GM18507 (cell line): ENCODE measurements at regions not wholly inside any gene's neighbourhood (a gene's known extent, or its start where the extent isn't known, plus 50 kb on each side); places are given as distances from the start of the nearest gene placed in this dataset.
"Not testable (repeated sequence)": the region's sequence is repeated elsewhere in the genome, so short reads cannot be mapped to it uniquely, and the experiment has no call there.

Experiments used
- DNase-seq: peaks from one replicate; pipeline ENCODE4 v3.0.0; 2011; ENCODE audit warnings: low read depth; ENCODE audit not compliant: insufficient read length; ENCODE audit errors: extremely low spot score
- FAIRE-seq: peaks from 2 replicates; lab custom pipeline; 2011; peaks lifted over from hg19 to GRCh38; lab: Jason Lieb, UNC

DNA sequence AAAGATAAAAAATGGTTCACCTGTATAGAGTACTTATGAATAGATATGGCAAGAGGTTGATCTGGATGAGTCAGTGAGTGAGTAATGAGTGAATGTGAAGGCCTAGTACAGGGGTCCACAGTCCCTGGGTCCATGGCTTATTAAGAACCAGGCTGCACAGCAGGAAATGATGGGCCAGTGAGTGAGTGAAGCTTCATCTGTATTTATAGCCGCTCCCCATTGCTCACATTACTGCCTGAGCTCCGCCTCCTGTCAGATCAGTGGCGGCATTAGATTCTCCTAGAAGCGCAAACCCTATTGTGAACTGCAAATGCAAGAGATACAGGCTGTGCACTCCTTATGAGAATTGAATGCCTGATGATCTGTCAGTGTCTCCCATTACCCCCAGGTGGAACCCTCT is 307.7 kb upstream of the ZNF608 start:
- FAIRE-seq (no peak), DNase-seq (no peak)

DNA sequence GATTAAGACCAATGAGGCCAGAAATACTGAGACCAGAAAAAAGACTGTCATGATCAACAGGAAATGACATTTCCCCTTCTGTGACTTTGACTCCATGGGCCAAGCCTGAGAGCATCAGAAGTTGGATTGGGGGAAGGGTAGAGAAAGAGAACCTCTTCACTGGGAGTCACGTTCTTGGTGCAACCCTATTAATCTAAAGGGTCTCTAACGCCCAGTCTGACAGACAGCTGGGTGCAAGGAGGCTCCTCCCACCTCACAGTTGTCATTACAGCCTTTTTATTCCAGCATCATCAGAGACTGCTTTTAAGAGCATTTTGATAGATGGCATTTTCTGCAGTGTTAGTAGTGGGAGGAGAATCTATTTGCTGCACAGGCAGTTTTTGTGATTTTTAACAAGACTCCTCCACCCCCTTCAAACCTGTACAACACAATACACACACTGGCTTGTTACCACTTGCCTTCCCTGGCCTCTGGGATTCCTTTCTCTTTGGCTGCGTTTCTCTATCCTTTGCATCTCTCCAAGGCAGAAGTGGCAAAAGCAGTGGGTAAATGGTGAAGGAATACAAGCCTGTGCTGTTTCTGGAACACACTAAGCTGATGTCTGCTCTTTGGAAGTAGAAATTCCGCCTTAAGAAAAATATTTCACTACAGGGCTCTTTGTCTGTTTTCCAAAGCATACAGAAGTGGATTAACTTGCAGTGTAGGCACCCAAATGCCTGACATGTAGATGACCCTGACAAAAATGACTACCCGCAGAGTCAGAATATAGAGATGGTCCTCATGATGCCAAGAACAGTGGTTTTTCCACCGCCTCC is 310.4 kb upstream of the ZNF608 start:
- FAIRE-seq (no peak), DNase-seq (no peak)

DNA sequence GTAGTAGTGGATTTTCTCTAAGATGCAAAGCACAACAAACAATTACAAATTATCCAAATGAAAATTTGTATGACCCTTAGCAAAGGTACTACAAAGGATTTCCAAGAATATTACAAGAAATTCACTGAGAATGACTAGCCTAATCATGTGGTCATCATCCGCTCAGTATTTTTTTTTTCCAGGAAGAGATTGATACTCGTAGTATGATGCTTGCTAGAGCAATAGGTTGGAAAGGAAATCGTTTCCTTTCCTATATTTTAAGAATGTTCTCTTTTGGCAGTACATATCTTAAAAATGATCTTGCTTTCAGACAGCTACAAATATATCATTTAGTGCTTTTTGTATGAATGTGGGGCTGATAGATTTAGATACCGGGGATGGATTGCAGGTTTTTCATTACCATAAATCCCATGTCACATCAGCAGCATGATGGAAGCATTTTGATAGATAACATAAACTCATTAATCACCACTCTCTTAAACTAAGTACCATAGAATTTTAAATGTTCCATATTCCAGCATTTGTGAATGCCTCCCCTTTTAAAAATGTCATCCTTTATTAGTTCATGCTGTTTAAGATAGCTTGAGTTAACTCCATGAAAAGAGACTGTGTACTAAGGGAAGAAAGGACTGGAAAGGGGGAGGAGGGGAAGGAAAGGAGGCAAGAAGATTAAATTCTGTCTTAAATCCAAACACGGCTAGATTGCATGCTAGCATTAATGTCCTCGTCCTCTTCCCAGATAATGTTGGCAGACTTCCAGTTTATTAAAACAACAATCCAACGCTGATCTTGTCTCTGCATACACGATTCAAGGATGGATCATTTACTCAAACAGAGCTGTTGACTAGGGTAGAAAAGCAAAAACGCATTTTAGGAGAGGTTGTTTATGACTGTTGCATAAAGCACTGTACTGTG is 311.7 kb upstream of the ZNF608 start:
- DNase-seq (no peak), FAIRE-seq (no peak)

DNA sequence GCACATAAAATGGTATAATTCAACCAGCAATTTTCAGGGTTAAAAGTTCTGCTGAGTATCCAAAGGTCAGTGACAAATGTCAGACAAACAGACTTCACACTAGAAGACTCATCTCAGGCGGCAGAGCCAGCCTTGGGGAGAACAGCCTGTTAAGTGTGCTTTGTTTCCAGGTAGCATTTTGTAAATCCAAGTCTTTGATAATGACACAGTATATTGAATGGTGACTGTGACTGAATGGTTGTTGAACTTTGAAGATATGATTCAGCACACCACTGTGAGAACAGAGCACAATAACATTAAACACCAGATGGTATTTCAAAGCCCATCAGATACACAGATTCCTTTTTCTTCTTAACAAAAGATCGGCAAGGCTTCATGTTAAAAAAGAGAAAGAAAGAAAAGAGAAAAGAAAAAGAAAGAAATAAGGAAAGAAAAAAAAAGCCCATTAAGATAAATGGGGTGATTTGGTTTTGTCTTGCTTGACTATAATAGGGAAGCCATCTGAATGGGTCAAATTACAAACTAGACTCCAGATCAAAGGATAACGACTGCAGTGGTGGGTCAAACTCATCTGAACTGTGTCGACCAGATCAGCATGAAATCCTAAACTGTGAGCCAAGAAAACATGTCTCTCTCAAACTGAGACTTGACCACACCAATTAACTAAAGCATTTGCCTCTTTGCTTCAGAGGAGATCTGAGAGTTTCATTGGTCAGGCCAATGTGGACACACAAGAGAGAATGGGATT is 313.0 kb upstream of the ZNF608 start:
- DNase-seq (no peak), FAIRE-seq (no peak)

DNA sequence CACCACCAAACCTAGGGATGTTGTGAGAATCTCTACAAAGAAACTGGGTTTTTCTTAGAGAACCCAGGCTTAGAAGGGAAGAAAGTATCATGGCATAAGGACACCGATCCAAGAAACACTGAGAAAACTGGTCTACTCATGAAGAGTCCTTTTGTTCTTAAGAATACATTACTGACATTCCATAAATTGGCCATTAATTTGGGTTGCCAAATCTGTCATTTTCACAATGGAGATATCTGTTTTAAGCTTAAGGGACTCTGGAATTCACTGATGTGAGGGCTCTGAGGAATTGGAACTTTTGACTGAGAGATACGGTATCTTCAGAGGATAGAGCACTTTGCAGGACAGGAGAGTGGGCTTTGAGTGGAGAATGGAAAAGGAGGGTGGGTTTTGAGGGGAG is 315.3 kb upstream of the ZNF608 start:
- FAIRE-seq (no peak), DNase-seq (no peak)

DNA sequence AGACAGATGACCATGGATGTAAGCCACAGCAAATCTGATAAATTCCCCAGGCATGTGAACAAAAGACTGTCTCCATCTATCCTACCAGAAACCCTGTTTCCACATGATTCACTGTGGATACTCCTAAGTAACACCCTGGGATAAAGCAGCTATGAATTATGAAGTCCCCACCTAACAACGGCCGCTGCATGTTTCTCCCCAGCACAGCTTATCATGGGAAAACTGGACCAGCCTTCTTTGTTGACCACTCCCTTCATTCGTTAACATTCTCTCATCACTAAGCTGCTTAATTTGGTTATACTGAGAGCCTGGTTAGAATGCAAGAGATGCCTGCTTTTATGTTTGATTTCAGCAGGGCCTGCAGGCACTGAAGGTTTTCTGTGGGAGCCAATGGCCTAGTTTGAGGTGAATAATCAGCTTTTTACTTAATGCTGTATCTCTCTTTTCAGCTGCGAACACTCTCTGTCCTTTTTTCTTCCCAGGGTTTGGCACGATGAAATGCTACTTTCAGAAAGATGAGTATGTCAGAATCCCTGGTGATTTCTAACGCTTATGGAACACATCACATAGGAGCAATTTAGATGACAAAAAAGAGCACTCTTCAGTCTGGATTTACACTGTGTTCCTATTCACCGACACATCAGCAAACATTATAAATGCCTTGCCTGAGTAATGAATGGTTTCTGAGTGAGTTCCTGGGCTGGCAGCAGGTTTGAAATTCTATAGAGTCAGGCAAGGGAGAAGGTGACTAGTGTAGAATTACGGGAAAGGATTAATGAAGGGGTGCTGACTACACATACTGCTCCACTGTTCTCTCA is 318.4 kb upstream of the ZNF608 start:
- no peak for FAIRE-seq
- DNase-seq = no peak

DNA sequence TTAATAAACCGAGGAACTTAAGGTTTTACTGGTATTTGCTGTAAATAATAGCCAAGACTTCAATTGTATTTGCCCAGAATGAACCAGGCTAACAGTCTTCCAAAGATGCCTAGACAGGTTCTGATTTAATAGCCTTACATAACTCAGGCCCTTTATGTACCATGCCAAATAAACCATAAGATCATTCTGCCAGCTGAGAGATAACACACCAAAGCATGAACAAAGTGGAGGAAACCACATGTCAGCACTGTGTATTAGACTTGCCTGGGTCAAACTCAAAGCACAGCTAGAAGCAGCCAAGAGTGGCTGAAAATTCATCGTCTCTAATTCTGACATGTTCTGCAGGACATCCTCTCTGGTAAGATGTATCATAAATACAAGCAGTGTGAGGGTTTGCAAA is 319.3 kb upstream of the ZNF608 start:
- FAIRE-seq (no peak), DNase-seq (no peak)

DNA sequence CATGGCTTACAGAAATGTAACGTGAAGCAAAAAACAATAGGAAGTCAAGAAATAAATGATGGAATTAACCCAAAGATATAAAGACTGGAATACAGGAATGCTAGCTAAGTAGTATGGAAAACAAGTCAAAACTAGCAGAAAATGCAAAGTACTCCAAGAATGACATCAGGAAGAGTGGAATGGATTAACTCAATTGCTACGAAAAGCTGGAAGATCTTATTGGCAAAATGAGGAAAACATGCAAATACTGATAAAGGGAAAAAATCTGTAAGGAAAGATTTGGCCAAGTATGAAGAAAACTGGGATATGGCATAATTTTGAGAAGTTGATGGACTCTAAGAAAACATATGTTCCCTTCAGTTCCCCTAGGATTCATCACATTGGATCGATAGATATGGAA is 324.5 kb upstream of the ZNF608 start:
- no peak for DNase-seq
- no peak for FAIRE-seq

DNA sequence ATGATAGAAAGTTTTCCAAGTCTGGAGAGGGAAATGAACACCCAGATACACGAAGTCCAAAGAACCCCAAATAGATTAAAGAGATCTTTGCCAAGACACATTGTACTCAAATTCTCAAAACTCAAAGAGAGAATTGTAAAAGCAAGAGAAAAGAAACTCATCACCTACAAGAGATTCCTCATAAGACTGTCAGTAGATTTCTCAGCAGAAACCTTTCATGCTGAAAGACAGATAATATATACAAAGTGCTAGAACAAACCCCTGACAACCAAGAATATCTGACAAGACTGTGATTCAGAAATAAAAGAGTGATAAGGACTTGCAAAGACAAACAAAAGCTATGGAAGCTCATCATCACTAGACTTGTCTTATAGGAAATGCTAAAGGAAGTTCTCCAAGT is 326.7 kb upstream of the ZNF608 start:
- no peak for DNase-seq
- FAIRE-seq = no peak

DNA sequence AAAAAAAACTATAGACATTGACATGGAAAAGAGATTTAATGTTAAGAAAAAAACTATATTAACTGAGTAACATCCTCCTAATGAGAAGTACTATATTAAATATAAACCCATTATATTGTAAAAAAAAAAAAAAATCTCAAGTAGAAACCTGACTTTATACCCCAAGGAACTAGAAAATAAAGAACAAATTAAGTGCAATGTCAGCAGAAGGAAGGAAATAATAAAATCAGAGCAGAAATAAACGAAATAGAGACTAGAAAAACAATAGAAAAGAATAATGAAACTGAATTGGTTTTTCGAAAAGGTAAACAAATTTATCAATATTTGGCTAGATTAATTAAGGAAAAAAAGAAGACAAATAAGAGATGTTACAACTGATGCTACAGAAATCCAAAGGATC is 329.1 kb upstream of the ZNF608 start:
- no peak for DNase-seq
- FAIRE-seq = no peak

DNA sequence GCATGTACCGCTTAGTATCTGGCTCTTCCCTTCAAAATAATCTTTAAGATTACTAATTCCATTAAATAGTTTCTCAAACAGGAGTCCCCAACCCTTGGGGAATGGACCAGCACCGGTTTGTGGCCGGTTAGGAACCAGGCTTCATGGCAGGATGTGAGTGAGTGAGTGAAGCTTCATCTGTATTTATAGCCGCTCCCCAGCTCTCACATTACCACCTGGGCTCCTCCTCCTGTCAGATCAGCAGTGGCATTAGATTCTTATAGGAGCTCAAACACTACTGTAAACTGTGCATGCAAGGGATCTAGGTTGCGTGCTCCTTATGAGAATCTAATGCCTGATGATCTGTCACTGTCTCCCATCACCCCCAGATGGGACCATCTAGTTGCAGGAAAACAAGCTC is 332.6 kb upstream of the ZNF608 start:
- DNase-seq, FAIRE-seq: not testable (repeated sequence)

DNA sequence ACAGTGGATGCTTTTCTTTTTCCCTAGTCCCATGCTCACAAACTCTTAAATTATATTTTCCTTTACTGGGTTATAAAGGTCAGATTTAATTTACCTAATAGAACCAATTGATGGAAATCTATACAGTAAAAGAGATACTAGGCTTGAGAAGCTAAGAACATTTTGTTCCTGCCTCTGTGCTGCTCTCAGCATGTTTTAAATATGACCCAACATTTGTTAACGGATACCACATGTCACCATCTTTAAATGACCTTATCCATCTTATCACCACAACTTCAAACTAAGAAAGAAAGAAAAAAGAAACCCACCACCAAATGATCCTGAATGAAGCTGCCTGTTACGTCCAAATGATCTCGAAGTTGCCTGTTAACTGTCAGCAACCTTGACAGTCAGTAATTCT is 334.7 kb upstream of the ZNF608 start:
- no peak for FAIRE-seq

DNA sequence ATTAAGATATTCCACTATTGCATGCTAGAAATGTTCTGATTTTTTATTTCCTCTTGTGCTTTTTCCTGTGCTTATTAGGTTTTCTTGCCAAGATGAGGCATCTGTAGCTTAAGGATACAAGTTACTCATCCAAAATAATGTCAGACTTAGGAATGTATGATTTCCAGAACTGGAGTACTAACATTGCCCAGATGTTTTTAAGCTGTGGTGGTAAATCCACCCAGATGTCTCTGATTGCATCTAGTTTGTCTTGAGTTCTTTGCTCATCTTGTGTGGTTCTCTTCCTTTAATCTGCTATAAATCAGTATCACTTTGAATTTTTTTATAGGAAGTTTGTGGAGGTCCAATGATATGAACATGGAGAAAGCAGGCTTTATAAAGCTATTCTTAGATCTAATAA is 337.5 kb upstream of the ZNF608 start:
- no peak for FAIRE-seq
- DNase-seq = no peak

More for the DNA sequence above, 334.7 kb upstream of the ZNF608 start:
- no peak for DNase-seq

DNA sequence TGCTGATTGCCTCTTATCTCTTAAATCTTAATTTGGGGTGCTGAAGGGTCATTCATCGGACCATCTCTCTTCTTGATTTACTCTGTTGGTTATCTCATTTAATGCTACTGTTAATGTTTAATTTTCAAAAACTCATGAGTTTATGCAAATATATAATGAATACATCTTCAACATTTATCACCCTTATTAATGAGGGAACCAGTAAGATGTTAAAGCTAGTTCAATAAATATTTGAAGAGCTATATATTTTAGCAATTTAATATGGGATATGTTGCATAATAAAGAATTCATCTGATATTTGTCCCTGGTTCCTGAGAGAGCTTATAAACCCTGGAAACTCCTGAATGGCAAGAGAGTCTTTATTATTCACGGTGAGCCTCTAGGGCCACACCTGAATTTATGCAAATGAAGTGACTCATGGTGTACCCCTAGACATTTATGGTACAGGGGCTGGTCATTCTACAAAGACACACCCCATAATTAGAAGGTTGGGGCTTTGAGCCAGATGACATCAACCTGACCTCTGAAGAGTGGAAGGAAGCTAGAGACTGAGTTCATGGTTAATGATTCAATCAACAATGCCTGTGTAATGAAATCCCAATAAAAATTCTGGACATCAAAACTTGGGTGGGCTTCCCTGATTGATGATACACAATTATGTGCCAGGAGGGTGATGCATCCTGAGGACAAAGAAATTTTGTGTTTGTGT is 339.5 kb upstream of the ZNF608 start:
- no peak for FAIRE-seq
- no peak for DNase-seq

DNA sequence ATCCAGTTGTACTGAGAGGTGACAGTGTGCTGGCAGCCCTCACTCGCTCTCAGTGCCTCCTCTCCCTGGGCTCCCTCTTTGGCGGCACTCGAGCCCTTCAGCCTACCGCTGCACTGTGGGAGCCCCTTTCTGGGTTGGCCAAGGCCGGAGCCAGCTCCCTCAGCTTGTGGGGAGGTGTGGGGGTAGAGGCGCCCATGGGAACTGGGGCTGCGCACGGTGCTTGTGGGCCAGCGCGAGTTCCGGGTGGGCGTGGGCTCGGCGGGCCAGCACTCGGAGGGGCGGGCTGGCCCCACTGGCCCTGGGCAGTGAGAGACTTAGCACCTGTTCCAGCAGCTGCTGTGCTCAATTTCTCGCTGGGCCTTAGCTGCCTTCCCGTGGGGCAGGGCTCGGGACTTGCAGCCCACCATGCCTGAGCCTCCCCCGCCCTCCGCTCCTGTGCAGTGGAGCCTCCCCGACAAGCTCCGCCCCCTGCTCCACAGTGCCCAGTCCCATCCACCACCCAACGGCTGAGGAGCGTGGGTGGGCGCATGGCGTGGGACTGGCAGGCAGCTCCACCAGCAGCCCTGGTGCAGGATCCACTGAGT is 342.2 kb upstream of the ZNF608 start:
- no peak for FAIRE-seq
- DNase-seq = no peak

DNA sequence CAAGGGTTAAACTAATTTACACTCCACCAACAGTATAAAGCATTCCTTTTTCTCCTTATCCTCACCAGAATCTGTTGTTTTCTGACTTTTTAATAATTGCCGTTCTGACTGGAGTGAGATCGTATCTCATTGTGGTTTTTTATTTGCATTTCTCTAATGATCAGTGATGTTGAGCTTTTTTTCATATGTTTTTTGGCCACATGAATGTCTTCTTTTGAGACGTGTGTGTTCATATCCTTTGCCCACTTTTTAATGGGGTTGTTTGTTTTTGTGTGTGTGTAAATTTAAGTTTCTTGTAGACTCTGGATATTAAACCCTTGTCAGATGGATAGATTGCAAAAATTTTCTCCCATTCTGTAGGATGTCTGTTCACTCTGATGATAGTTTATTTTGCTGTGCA is 345.7 kb upstream of the ZNF608 start:
- not testable (repeated sequence) for DNase-seq, FAIRE-seq

DNA sequence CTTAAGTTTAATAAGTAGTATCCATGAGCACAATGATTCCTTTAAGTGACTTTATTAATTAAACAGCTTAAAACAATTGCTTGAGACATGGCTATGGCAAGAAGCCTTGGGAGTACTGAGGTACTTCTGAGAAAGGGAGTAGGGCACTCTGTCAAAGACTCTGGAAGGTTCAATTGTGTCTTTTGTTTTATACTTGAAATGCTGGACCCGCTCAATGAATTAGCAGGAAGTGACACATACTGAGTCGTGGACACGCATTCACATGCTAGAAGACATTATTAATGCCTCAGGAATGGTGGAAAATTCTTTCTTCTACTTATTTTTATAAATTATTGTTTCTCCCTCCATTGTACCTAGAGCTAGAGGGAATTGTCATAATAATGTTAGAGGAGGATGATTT is 347.3 kb upstream of the ZNF608 start:
- FAIRE-seq (no peak), DNase-seq (no peak)

DNA sequence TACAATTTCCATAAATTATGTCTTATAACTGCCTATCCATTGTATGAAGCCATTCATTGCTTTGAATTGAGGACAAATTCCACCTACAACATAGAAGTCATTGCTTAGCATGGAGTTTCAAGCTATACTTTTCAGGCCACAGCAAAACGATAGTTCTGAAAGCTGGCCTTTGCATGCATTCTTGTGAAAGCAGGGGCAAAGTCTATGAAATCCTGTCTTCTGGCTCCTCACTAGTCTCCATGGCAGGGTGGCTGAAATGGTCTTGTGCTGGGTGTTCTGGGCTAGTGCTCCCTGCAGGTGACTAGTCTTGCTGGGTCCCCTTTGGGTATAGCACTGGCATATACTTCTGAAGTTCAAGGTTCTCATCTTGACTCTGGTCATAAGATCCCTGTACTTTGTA is 353.9 kb upstream of the ZNF608 start:
- DNase-seq (no peak), FAIRE-seq (no peak)
